ENCODE measurements at regions not wholly inside any gene's neighbourhood (a gene's known extent, or its start where the extent isn't known, plus 50 kb on each side); places are given as distances from the start of the nearest gene placed in this dataset.

GRCh38 chr1:99461499-99461898 is 184.4 kb upstream of the PALMD start:
- no peak overlapping the region for H3K27ac ChIP-seq
- TF ChIP-seq CTCF (conservative IDR thresholded peaks at IDR 0.05; ENCODE audit: low read depth) = no peak
- ChIA-PET POLR2A (ENCODE audit: low non-redundant PET) (no interaction called here), CTCF (interaction anchor here (0.6 kb wide), 1 partner anchor 429 kb away, joined by 4 read pairs; no protein-coding TSS in a partner anchor)
- no peak for DNase-seq (ENCODE audit: low spot score)

GRCh38 chr1:99464738-99465137 is 181.2 kb upstream of the PALMD start:
- CTCF ChIA-PET = no interaction called here
- H3K27ac ChIP-seq = no peak overlapping the region
- TF ChIP-seq CTCF (conservative IDR thresholded peaks at IDR 0.05; ENCODE audit: low read depth) = no peak
- POLR2A ChIA-PET (ENCODE audit: low non-redundant PET) = no interaction called here
- no peak for DNase-seq (ENCODE audit: low spot score)

GRCh38 chr1:99465176-99465900 is 180.6 kb upstream of the PALMD start:
- ChIA-PET CTCF (no interaction called here), POLR2A (ENCODE audit: low non-redundant PET) (no interaction called here)
- no peak overlapping the region for H3K27ac ChIP-seq
- no peak for DNase-seq (ENCODE audit: low spot score)
- no peak for TF ChIP-seq CTCF (conservative IDR thresholded peaks at IDR 0.05; ENCODE audit: low read depth)

GRCh38 chr1:99467645-99468044 is 178.3 kb upstream of the PALMD start:
- DNase-seq (ENCODE audit: low spot score) = no peak
- POLR2A ChIA-PET (ENCODE audit: low non-redundant PET) = no interaction called here
- H3K27ac ChIP-seq = no peak overlapping the region
- no peak for TF ChIP-seq CTCF (conservative IDR thresholded peaks at IDR 0.05; ENCODE audit: low read depth)
- CTCF ChIA-PET = no interaction called here

GRCh38 chr1:99469550-99469971 is 176.4 kb upstream of the PALMD start:
- DNase-seq (ENCODE audit: low spot score) = no peak
- H3K27ac ChIP-seq = no peak overlapping the region
- ChIA-PET POLR2A (ENCODE audit: low non-redundant PET) (no interaction called here), CTCF (interaction anchor here (0.6 kb wide), 2 partner anchors 313 to 1769 kb away, joined by 4 to 5 read pairs; no protein-coding TSS in a partner anchor)
- no peak for TF ChIP-seq CTCF (conservative IDR thresholded peaks at IDR 0.05; ENCODE audit: low read depth)

GRCh38 chr1:99472893-99473292 is 173.0 kb upstream of the PALMD start:
- no peak for DNase-seq (ENCODE audit: low spot score)
- CTCF ChIA-PET = no interaction called here
- no peak overlapping the region for H3K27ac ChIP-seq
- POLR2A ChIA-PET (ENCODE audit: low non-redundant PET) = no interaction called here
- TF ChIP-seq CTCF (conservative IDR thresholded peaks at IDR 0.05; ENCODE audit: low read depth) = no peak
